Left colon (tissue), 2 donors: ENCODE measurements at regions not wholly inside any gene's neighbourhood (a gene's known extent, or its start where the extent isn't known, plus 50 kb on each side); places are given as distances from the start of the nearest gene placed in this dataset.
"Not testable (repeated sequence)": the region's sequence is repeated elsewhere in the genome, so short reads cannot be mapped to it uniquely, and the experiment has no call there.

Experiments used
- ATAC-seq: fragments of 200-7000 bp; cut with Tn5 transposase; one replicate; pipeline ENCODE4 v1.9.1; 2020; ENCODE audit warnings: mild to moderate bottlenecking, moderate library complexity
- DNase-seq, 2 donors: peaks; one replicate each; pipeline ENCODE4 v3.0.0-alpha.2; 2020
- intact Hi-C, 2 donors: fragments of 100-400 bp; cut with DNase I in 1 of 2; cut with micrococcal nuclease in 1 of 2; formaldehyde crosslinking; loops; one replicate each; pipeline versions ENCODE4 v1.11.2 to v1.14.0; 2022; cut with DNase I, micrococcal nuclease
- donor health status: DM: no; HTN: no; CAD: no.
- donor health status: DM: yes; HTN: yes; CAD: no.

DNA sequence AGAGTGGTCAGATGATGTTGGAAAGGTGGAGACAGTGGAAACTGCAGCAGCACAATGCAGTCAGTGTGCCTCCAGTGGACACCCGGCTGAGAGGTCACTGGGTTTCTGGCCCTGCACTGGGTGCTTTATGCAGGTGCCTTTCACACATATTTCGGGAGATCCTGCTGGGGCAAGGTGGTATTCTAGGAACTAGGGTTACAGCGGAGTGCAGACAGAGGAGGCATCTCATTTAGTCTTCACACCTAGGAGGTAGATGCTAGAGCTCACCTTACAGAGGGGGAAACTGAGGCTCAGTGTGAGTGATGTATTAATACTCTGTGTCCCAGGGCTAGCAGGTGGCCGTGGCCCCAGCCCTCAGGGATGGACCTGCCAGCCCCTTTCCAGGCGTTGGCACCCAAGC is 103.9 kb upstream of the KCTD7 start:
- DNase-seq (no peak), ATAC-seq (no peak)
- intact Hi-C loops: no loop called here

- not testable (repeated sequence) for DNase-seq, ATAC-seq
These were observed 101.9 kb upstream of the KCTD7 start for GRCh38 chr7:66526782-66527181.

DNA sequence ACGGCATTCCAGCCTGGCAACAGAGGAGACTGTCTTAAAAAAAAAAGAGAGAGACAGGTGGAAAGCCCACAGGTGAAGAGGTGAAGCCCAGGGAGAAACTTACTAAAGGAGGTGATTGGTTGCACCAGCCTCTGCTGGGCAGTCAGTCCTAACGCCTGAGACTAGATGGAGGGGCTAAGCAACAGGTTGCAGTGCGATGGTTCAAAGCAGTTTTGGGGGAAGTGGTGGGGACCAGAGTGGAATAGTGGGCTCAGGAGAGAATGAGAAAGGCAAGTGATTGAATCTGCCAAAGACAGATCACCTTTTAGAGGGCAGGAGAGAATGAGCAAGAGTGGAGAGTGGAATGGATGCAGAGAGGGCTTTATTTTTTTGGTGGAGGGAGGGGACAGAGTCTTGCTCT is 100.0 kb upstream of the KCTD7 start:
- intact Hi-C loops: no loop called here
- no peak for DNase-seq
- no peak for ATAC-seq

More at GRCh38 chr7:66526782-66527181, 101.9 kb upstream of the KCTD7 start:
- intact Hi-C loops: not testable (repeated sequence)

DNA sequence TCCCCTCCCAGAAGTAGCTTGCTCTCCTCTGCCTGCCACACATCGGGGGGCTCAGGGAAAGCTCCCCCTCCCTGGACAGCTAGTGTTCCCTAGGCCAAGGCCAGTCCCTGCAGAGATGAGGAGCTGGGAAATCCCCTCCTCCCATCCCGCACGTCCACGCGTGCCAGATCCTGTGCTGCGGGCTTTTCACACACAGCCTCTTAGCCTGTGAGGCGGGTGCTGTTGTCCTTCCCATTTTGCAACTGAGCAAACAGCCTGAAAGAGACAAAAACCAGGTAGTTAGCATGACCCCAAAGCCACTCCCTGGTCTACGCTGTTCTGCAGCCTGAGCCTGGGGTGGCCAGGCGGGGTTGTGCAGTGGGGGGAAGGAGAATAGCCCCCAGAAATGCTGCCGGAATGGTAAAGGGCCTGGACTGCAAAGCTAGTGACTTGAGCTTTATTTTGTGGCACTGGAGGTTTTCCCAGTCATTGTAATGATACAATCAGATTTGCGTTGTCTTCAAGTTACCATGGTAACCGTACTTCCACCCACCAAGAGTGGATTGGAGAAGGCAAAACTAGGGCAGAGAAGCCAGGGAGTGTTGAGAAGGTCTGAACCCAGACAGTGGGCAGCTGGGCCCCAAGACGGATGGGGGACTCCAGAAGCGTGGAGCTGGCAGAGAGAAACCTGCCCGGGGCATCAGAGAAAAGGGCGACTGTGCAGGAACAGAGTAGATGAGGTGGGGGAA is 98.6 kb upstream of the KCTD7 start:
- DNase-seq (no peak), ATAC-seq (no peak)
- intact Hi-C loops: no loop called here

DNA sequence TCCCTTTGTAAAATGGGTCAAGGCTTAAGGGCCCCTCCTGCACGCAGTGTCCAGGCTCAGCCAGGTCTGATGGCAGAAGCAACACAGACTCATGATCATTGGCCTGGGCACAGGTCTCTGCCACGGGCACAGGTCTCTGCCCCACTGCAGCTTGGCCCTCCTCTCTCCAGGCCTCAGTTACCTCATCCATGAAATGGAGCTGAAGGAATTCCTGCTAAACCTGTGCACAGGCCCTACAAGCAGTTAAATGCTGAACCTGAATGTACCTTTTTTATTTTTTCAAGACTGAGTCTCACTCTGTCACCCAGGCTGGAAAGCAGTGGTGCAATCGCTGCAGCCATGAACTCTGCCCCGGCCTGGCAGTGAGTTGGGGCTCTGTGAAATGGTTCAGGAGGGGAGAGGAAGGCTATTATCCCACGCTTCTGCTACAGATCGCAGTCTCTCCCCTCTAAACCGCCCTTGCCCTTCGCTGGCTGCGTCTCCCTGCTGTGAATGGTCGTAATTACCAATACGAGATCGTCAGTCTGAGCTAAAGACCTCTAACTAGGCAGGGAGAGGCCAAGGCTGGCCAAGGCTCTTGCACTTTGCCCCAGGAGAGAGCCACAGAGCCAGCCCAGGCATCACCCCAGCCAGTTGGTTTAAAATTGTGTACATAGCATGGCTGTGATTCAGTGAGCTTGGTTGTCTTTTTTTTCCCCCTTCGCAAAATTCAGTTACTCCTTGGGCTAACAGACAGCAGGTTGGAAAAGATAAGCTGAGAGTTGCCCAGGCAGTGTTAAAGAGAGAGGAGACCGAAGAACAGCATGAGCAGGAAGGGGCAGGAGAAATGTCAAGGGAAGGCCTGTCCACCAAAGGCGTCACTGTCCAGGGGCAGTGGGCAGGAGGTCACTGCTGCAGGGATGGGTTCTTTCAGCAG is 93.0 kb upstream of the KCTD7 start:
- no peak for DNase-seq

DNA sequence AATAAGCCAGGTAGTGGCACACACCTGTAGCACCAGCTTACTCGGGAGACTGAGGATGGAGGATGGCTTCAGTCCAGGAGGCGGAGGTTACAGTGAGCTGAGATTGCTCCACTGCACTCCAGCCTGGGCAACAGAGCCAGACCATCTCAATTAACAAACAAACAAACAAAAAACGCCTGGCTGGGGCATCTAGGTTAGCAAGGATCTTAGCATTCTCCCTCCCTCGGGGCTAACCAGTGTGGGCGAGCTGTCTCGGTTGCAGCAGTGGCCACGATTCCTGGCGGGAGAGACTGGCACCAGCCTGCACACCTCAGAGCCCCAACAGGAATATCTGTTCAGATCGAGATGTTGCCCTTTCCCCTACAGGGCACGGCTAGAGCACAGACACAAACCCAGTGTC is 91.3 kb upstream of the KCTD7 start:
- ATAC-seq (no peak), DNase-seq (no peak)

More for the DNA sequence above, 93.0 kb upstream of the KCTD7 start:
- peak; percentile 46 for ATAC-seq
- intact Hi-C loops: no loop called here

DNA sequence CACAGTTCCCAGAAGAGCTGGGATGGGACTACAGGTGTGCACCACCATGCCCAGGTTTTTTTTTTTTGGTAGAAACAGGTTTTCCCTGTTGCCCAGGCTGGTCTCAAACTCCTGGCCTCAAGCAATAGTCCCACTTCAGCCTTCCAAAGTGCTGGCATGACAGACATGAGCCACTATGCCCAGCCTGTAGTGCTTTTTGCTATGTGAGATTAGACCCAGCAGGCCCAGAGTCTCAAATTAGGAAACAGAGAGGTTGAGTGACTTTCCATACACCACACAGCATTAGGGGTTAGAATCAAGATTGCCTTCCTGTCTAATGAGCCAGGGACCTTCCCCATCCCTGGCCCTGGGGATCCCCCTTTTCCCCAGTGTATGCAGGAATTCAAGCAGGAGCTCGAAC is 90.8 kb upstream of the KCTD7 start:
- DNase-seq: no peak

More for the DNA sequence above, 91.3 kb upstream of the KCTD7 start:
- intact Hi-C loops: no loop called here

GRCh38 chr7:66539264-66539623 is 89.4 kb upstream of the KCTD7 start:
- no peak for DNase-seq
- no peak for ATAC-seq
- intact Hi-C loops: no loop called here

More for the DNA sequence above, 90.8 kb upstream of the KCTD7 start:
- intact Hi-C loops: no loop called here
- ATAC-seq: no peak

GRCh38 chr7:66539902-66540375 is 88.7 kb upstream of the KCTD7 start:
- DNase-seq (no peak), ATAC-seq (no peak)
- intact Hi-C loops: no loop called here

GRCh38 chr7:66542049-66542448 is 86.6 kb upstream of the KCTD7 start:
- intact Hi-C loops: no loop called here
- ATAC-seq: no peak
- no peak for DNase-seq

DNA sequence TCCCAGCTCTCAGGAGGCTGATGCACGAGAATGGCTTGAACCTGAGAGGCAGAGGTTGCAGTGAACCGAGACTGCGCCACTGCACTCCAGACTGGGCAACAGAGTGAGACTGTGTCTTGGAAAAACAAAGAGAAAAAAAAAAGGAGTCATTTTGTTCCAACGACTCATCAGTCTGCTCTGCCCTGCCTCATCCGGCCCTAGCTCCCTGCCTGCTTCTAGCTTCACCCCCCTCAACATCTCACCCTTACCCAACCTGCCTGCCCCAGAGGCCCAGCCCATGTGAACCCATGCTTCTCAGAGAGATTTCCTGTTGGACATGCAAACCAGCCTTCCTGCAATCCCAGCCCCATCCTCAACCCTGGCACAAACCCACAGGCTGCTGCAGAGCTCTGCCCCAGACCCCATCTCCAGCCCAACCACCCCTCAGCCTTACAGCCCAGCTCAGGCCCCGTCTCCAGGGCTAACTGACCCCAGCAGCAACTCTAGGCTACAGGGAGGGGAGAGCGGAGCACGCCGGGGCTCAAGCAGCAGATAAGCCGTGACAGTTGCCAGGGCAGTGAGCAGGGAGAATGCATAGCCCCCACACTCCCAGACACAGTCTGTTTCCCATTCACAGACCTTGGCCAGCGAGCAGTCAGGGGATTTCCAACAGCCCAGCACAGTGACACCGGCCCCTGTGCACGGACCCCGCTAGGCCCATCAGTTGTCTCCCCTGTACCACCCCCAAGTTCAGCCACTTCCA is 86.0 kb upstream of the KCTD7 start:
- intact Hi-C loops: no loop called here
- DNase-seq (no peak), ATAC-seq (no peak)

DNA sequence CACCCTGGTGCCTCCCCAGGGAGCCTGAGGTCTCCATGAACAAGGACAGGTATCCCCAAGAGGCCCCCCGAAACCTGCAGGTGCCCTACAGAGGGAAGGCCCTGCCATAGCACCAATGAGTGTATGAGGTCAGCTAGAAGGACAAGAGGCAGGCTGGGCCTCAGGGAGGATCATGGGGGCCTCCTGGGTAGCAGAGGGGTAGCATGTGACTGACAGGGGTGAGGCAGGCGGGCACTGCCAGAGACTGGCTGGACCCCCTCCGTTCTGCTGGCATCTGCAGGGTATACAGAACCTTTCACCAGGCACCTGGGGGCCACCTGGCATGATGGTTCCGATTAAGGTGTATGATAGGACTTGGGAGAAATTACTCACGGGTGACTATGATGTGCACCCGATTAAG is 79.2 kb upstream of the KCTD7 start:
- no peak for DNase-seq
- intact Hi-C loops: no loop called here
- no peak for ATAC-seq

DNA sequence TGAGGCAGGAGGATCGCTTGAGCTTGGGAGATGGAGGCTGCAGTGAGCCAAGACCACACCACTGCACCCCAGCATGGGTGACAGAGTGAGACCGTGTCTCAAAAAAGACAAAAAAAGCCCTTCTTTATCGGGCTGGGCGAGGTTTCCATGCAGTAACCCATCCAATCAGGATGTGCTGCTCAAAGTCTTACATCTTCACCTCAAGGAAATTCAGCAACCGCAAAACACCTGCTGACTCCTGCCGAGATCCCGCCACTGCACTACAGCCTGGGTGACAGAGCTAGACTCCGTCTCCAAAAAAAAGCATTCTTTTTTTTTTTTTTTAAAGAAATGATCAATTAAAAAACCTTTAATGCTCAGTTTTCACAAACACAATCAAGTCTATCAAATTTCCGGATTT is 75.7 kb upstream of the KCTD7 start:
- ATAC-seq (no peak), DNase-seq (no peak)
- intact Hi-C loops: no loop called here

GRCh38 chr7:66553675-66554074 is 75.0 kb upstream of the KCTD7 start:
- intact Hi-C loops: not testable (repeated sequence)

DNA sequence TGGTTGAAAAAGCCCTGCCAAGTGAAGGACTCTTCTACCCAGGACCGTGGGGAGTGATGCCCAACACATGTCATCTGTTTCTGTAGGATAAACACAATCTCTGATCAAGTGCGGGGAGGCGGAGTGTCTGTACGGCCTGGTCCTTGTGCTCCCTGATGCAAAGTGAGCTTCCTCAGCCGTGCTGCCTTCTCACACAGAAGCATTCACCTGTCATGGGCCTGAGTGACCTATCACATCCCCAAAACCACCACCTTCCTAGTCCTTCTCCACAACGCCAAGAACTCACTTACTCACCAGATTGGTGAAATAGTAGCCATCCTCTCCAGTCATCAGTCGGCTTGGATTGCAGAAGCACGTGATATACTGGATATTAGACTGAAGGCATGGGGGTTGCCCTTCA is 74.4 kb upstream of the KCTD7 start:
- intact Hi-C loops, DNase-seq, ATAC-seq: not testable (repeated sequence)

More at GRCh38 chr7:66553675-66554074, 75.0 kb upstream of the KCTD7 start:
- not testable (repeated sequence) for DNase-seq, ATAC-seq

- DNase-seq, ATAC-seq, intact Hi-C loops: not testable (repeated sequence)
These were observed 73.7 kb upstream of the KCTD7 start for GRCh38 chr7:66554842-66555430.

DNA sequence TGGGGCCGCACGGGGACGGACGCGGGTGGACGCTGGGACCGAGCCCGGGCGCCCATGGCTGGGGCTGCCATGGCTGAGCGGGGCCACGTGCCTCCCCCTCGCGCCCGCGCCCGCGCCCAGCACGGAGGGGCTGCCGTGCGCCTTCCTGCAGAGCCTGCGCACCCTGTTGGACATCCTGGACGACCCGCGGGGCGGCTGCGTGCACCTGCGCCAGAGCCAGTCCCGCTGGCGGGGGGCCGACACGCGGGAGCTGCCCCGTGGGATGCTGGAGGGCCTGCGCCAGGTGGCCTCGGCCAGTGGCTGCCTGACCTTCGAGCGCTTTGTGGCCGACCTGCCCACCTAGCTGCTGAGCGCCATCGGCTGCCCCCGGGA is 72.5 kb upstream of the KCTD7 start:
- no peak for ATAC-seq
- intact Hi-C loops: no loop called here
- no peak for DNase-seq

DNA sequence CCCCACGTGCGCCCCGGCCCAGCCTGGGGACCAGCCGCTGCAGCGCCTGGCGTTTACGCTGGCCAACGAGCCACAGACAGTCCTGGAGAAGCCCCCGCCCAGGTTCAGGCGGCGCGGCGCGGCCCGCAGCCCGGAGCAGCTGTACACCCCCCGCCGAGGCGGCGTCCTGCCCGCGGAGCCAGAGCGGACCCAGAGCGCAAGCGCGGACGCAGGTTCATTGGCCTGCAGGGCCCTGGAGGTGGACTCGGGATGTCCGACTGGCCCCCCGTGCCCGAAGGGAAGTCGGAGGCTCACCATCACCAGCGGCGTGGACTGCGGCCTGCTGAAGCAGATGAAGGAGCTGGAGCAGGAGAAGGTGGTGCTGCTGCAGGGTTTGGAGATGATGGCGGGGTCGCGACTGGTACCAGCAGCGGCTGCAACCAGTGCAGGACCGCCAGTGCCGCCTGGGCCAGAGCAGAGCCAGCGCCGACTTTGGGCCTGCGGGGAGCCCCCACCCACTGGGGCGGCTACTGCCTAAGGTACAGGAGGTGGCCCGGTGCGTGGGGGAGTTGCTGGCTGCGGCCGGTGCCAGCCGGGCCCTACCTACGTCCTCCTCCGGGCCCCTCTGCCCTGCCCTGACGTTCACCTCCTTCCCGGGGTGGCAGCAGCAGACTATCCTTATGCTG is 72.0 kb upstream of the KCTD7 start:
- DNase-seq: no peak
- ATAC-seq: no peak
- intact Hi-C loops: no loop called here
